H9 (cell line): ENCODE measurements at regions not wholly inside any gene's neighbourhood (a gene's known extent, or its start where the extent isn't known, plus 50 kb on each side); places are given as distances from the start of the nearest gene placed in this dataset.

ENCODE experiments used
- DNase-seq: peaks from one replicate; pipeline ENCODE4 v3.0.0-alpha.2; 2017
- H2AFZ ChIP-seq: one replicate; pipeline ENCODE4 v1.6.1; 2013; ENCODE audit warnings: mild to moderate bottlenecking, low read length, control low read depth, moderate library complexity
- H2AK5ac ChIP-seq: 2 replicates; pipeline ENCODE4 v1.6.1; 2013; ENCODE audit warnings: low read length, control low read depth, mixed read lengths; ENCODE audit not compliant: insufficient read length
- H2BK120ac ChIP-seq: one replicate; pipeline ENCODE4 v1.6.1; 2013; ENCODE audit warnings: low read depth, mild to moderate bottlenecking, low read length, control low read depth, inconsistent platforms; ENCODE audit not compliant: poor library complexity, severe bottlenecking
- H2BK12ac ChIP-seq: 2 replicates; pipeline ENCODE4 v1.6.1; 2013; ENCODE audit warnings: low read length, control low read depth, mixed read lengths, low read depth; ENCODE audit not compliant: insufficient read length
- H2BK15ac ChIP-seq: 2 replicates; pipeline ENCODE4 v1.6.1; 2013; ENCODE audit warnings: low read depth, low read length, control low read depth
- H2BK20ac ChIP-seq: one replicate; pipeline ENCODE4 v1.6.1; 2013; ENCODE audit warnings: low read depth, mild to moderate bottlenecking, low read length, control low read depth, inconsistent platforms; ENCODE audit not compliant: poor library complexity, severe bottlenecking
- H2BK5ac ChIP-seq: 2 replicates; pipeline ENCODE4 v1.6.1; 2013; ENCODE audit warnings: low read length, control low read depth, mixed read lengths; ENCODE audit not compliant: insufficient read length
- H3K14ac ChIP-seq: 2 replicates; pipeline ENCODE4 v1.6.1; 2013; ENCODE audit warnings: low read length, control low read depth; ENCODE audit not compliant: insufficient read depth
- H3K18ac ChIP-seq: 2 replicates; pipeline ENCODE4 v1.6.1; 2013; ENCODE audit warnings: low read depth, mild to moderate bottlenecking, mixed read lengths, low read length, control low read depth; ENCODE audit not compliant: insufficient read length
- H3K23ac ChIP-seq: 2 replicates; pipeline ENCODE4 v1.6.1; 2013; ENCODE audit warnings: low read length, control low read depth, mixed read lengths, low read depth; ENCODE audit not compliant: insufficient read length
- H3K23me2 ChIP-seq: 2 replicates; pipeline ENCODE4 v1.6.1; 2013; ENCODE audit warnings: low read depth, mild to moderate bottlenecking, mixed read lengths, low read length, control low read depth; ENCODE audit not compliant: insufficient read length, poor library complexity, severe bottlenecking
- H3K27ac ChIP-seq: 2 replicates; pipeline ENCODE4 v1.5.1; 2013; ENCODE audit warnings: low read length, control low read depth, mixed read lengths, low read depth; ENCODE audit not compliant: insufficient read length
- H3K27me3 ChIP-seq: 2 replicates; pipeline ENCODE4 v1.6.1; 2013; ENCODE audit warnings: low read length, control low read depth, inconsistent platforms; ENCODE audit not compliant: insufficient read depth
- H3K4ac ChIP-seq: 2 replicates; pipeline ENCODE4 v1.6.1; 2013; ENCODE audit warnings: low read depth, mild to moderate bottlenecking, control low read depth, inconsistent platforms, low read length, moderate library complexity
- H3K4me1 ChIP-seq: 2 replicates; pipeline ENCODE4 v1.6.1; 2013; ENCODE audit warnings: low read length, control low read depth, inconsistent platforms; ENCODE audit not compliant: insufficient read depth
- H3K4me2 ChIP-seq: 2 replicates; pipeline ENCODE4 v1.6.1; 2013; ENCODE audit warnings: low read length, control low read depth, mixed read lengths; ENCODE audit not compliant: insufficient read length, insufficient read depth
- H3K56ac ChIP-seq: 2 replicates; pipeline ENCODE4 v1.6.1; 2013; ENCODE audit warnings: low read depth, mild to moderate bottlenecking, mixed read lengths, low read length, control low read depth; ENCODE audit not compliant: insufficient read length
- H3K79me1 ChIP-seq: 2 replicates; pipeline ENCODE4 v1.6.1; 2013; ENCODE audit warnings: low read depth, mild to moderate bottlenecking, moderate library complexity, low read length, control low read depth, inconsistent platforms; ENCODE audit not compliant: insufficient read depth, poor library complexity, severe bottlenecking
- H3K79me2 ChIP-seq: 2 replicates; pipeline ENCODE4 v1.6.1; 2013; ENCODE audit warnings: low read length, control low read depth, inconsistent platforms; ENCODE audit not compliant: insufficient read depth
- H3K9ac ChIP-seq: 2 replicates; pipeline ENCODE4 v1.6.1; 2013; ENCODE audit warnings: low read length, control low read depth, mixed read lengths; ENCODE audit not compliant: insufficient read length; ENCODE audit errors: extremely low read depth
- H3K9me3 ChIP-seq: one replicate; pipeline ENCODE4 v1.6.1; 2013; ENCODE audit warnings: low read depth, low read length, inconsistent platforms; ENCODE audit not compliant: control insufficient read depth
- H3T11ph ChIP-seq: one replicate; pipeline ENCODE4 v1.6.1; 2013; ENCODE audit warnings: mild to moderate bottlenecking, low read length, control low read depth, inconsistent platforms
- H4K20me1 ChIP-seq: one replicate; pipeline ENCODE4 v1.6.1; 2013; ENCODE audit not compliant: control insufficient read depth, insufficient read length, insufficient read depth
- H4K5ac ChIP-seq: 2 replicates; pipeline ENCODE4 v1.6.1; 2013; ENCODE audit warnings: low read depth, mild to moderate bottlenecking, mixed read lengths, low read length, control low read depth; ENCODE audit not compliant: insufficient read length
- H4K8ac ChIP-seq: replicated peaks from 2 replicates; pipeline ENCODE4 v1.6.1; 2013; ENCODE audit warnings: low read length, control low read depth, mixed read lengths, low read depth; ENCODE audit not compliant: insufficient read length
- H4K91ac ChIP-seq: 2 replicates; pipeline ENCODE4 v1.6.1; 2013; ENCODE audit warnings: low read depth, mild to moderate bottlenecking, moderate library complexity, mixed read lengths, low read length, control low read depth; ENCODE audit not compliant: insufficient read length
- H3K27ac Mint-ChIP-seq, 3 experiments: 2 replicates in 2 of 3; 3 replicates in 1 of 3; pipeline ENCODE4 v1.8.0; 2020 to 2021; ENCODE audit warnings: mixed read lengths in 3 of 3, mild to moderate bottlenecking in 1 of 3, moderate library complexity in 1 of 3
- H3K27me3 Mint-ChIP-seq: 2 replicates; pipeline ENCODE4 v1.8.0; 2021; ENCODE audit warnings: low read depth, mild to moderate bottlenecking, moderate library complexity, mixed read lengths
- H3K36me3 Mint-ChIP-seq, 3 experiments: 2 replicates in 2 of 3; 3 replicates in 1 of 3; pipeline ENCODE4 v1.8.0; 2020 to 2021; ENCODE audit warnings: low read depth in 3 of 3, mixed read lengths in 3 of 3; ENCODE audit not compliant: insufficient read depth in 1 of 3
- H3K4me1 Mint-ChIP-seq, 2 experiments: 2 replicates each; pipeline ENCODE4 v1.8.0; 2020; ENCODE audit warnings: mixed read lengths in 2 of 2
- H3K4me3 Mint-ChIP-seq, 2 experiments: 2 replicates in 1 of 2; 3 replicates in 1 of 2; pipeline ENCODE4 v1.8.0; 2020 to 2021; ENCODE audit warnings: mild to moderate bottlenecking in 2 of 2, mixed read lengths in 2 of 2, moderate library complexity in 1 of 2
- H3K9me3 Mint-ChIP-seq, 2 experiments: 2 replicates in 1 of 2; 3 replicates in 1 of 2; pipeline ENCODE4 v1.8.0; 2020; ENCODE audit warnings: mild to moderate bottlenecking in 2 of 2, mixed read lengths in 2 of 2, moderate library complexity in 1 of 2
- CTCF ChIP-seq: fragments of 200-600 bp; sonication (generic); conservative IDR thresholded peaks from 3 replicates; pipeline ENCODE4 v1.8.0; 2021; ENCODE audit warnings: antibody characterized with exemption, mild to moderate bottlenecking

GRCh38 chr10:20623546-20623945 lies 273.6 kb downstream of the NEBL start:
- Histone ChIP-seq H4K5ac (no peak overlapping the region), H4K20me1 (no peaks in the 10 kb centered on the region), H3K23ac (no peak overlapping the region), H3K18ac (no peak overlapping the region), H3K79me2 (no peaks in the 10 kb centered on the region), H2BK12ac (no peak overlapping the region), H2BK120ac (no peak overlapping the region), H2BK5ac (no peak overlapping the region), H3K79me1 (no peaks in the 10 kb centered on the region), H2AFZ (no peak overlapping the region), H2BK20ac (no peak overlapping the region), H3K4ac (no peak overlapping the region), H3K56ac (no peak overlapping the region), H4K91ac (no peak overlapping the region), H2AK5ac (no peak overlapping the region), H3K14ac (no peak overlapping the region), H3K4me1 (no peaks in the 10 kb centered on the region; the same call in 1 of the 2 replicates), H3T11ph (no peak overlapping the region), H4K8ac (no peak overlapping the region), H3K23me2 (no peaks in the 10 kb centered on the region), H3K4me2 (no peak overlapping the region), H3K27ac (no peak overlapping the region), H2BK15ac (no peak overlapping the region), H3K27me3 (no peaks in the 10 kb centered on the region; the same call in 1 of the 2 replicates), H3K9ac (no peak overlapping the region), H3K9me3 (no peaks in the 10 kb centered on the region)
- Mint-ChIP-seq H3K9me3 (no peaks in the 10 kb centered on the region), H3K27ac (no peak overlapping the region; a peak in 1 of 7 replicates), H3K36me3 (peaks cover 0 to 2% (median 0%) of the 10 kb centered on the region in 3 experiments; a peak in 1 of 7 replicates), H3K27me3 (no peaks in the 10 kb centered on the region), H3K4me1 (peaks cover 0 to 4% of the 10 kb centered on the region in 2 experiments; a peak in 1 of 4 replicates), H3K4me3 (no peak overlapping the region)
- no peak for DNase-seq
- no peak for TF ChIP-seq CTCF
